CD8-positive, alpha-beta memory T cell (primary cell): ENCODE measurements at regions not wholly inside any gene's neighbourhood (a gene's known extent, or its start where the extent isn't known, plus 50 kb on each side); places are given as distances from the start of the nearest gene placed in this dataset.
"Not testable (repeated sequence)": the region's sequence is repeated elsewhere in the genome, so short reads cannot be mapped to it uniquely, and the experiment has no call there.

ENCODE experiments used
- CTCF ChIA-PET: fragments of 350-600 bp; sonication (Branson Sonifier 250); formaldehyde crosslinking; loops from one replicate; lab custom pipeline; 2021; ENCODE audit warnings: antibody characterized with exemption; lab: Charles Lee
- POLR2A ChIA-PET: fragments of 350-600 bp; sonication (Branson Sonifier 250); formaldehyde crosslinking; loops from one replicate; lab custom pipeline; 2021; ENCODE audit warnings: antibody characterized with exemption; lab: Charles Lee
- DNase-seq, 5 donors: peaks; one replicate each; pipeline versions ENCODE4 v3.0.0 to v3.0.0-alpha.2; 2020 to 2022; ENCODE audit warnings: mixed read lengths in 1 of 5
- H3K27ac ChIP-seq: one replicate; pipeline ENCODE4 v1.7.0; 2013; ENCODE audit warnings: low read depth, mild to moderate bottlenecking, low read length, moderate library complexity
- H3K27me3 ChIP-seq: 2 replicates; pipeline ENCODE4 v1.7.0; 2013; ENCODE audit warnings: low read length, mild to moderate bottlenecking; ENCODE audit not compliant: insufficient read depth, poor library complexity, severe bottlenecking
- H3K36me3 ChIP-seq: 2 replicates; pipeline ENCODE4 v1.7.0; 2013; ENCODE audit warnings: mild to moderate bottlenecking, low read length, moderate library complexity; ENCODE audit not compliant: insufficient read depth
- H3K4me1 ChIP-seq: 2 replicates; pipeline ENCODE4 v1.7.0; 2013; ENCODE audit warnings: mild to moderate bottlenecking, low read length, moderate library complexity; ENCODE audit not compliant: insufficient read depth
- H3K4me3 ChIP-seq: 2 replicates; pipeline ENCODE4 v1.7.0; 2013; ENCODE audit warnings: mild to moderate bottlenecking, low read length
- H3K9me3 ChIP-seq: 2 replicates; pipeline ENCODE4 v1.7.0; 2013; ENCODE audit warnings: mild to moderate bottlenecking, low read length
- H3K27ac Mint-ChIP-seq, 8 donors: one replicate each; pipeline ENCODE4 v1.8.0; 2020 to 2021; ENCODE audit warnings: mixed read lengths in 8 of 8, mild to moderate bottlenecking in 6 of 8, inconsistent platforms in 3 of 8, moderate library complexity in 3 of 8
- H3K27me3 Mint-ChIP-seq, 2 donors: one replicate each; pipeline ENCODE4 v1.8.0; 2020 to 2021; ENCODE audit warnings: mixed read lengths in 2 of 2, mild to moderate bottlenecking in 1 of 2, moderate library complexity in 1 of 2
- H3K36me3 Mint-ChIP-seq, 3 donors: one replicate each; pipeline ENCODE4 v1.8.0; 2020 to 2021; ENCODE audit warnings: mixed read lengths in 3 of 3, inconsistent platforms in 1 of 3, mild to moderate bottlenecking in 1 of 3
- H3K4me1 Mint-ChIP-seq, 3 donors: one replicate each; pipeline ENCODE4 v1.8.0; 2020 to 2021; ENCODE audit warnings: mixed read lengths in 3 of 3, inconsistent platforms in 1 of 3, mild to moderate bottlenecking in 1 of 3
- H3K4me3 Mint-ChIP-seq, 7 donors: one replicate each; pipeline ENCODE4 v1.8.0; 2020 to 2021; ENCODE audit warnings: mixed read lengths in 7 of 7, mild to moderate bottlenecking in 6 of 7, moderate library complexity in 4 of 7, inconsistent platforms in 2 of 7
- H3K9me3 Mint-ChIP-seq, 5 donors: one replicate each; pipeline ENCODE4 v1.8.0; 2020 to 2022; ENCODE audit warnings: mixed read lengths in 5 of 5, mild to moderate bottlenecking in 3 of 5, moderate library complexity in 2 of 5, inconsistent platforms in 1 of 5

DNA sequence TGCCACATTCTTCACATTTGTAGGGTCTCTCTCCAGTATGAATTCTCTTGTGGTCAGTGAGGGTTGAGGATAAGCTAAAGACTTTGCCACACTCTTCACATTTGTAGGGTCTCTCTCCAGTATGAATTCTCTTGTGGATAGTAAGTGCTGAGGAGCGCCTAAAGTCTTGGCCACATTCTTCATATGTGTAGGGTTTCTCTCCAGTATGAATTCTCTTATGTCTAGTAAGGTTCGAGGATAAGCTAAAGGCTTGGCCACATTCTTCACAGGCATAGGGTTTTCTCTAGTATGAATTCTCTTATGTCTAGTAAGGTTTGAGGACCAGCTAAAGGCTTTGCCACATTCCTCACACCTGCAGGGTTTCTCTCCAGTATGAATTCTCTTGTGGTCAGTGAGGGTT is 706.9 kb upstream of the ZNF722 start:
- H3K27me3 ChIP-seq, H3K36me3 ChIP-seq, H3K4me3 Mint-ChIP-seq, H3K9me3 ChIP-seq, CTCF ChIA-PET, H3K4me1 Mint-ChIP-seq, H3K27me3 Mint-ChIP-seq, H3K4me1 ChIP-seq, POLR2A ChIA-PET, H3K36me3 Mint-ChIP-seq, H3K4me3 ChIP-seq, DNase-seq, H3K27ac ChIP-seq, H3K27ac Mint-ChIP-seq: not testable (repeated sequence)
- peaks cover 6 to 15% (median 11%) of the 10 kb centered on the region in 5 donors for H3K9me3 Mint-ChIP-seq

- H3K27me3 Mint-ChIP-seq, H3K4me3 Mint-ChIP-seq, H3K36me3 ChIP-seq, H3K4me3 ChIP-seq, H3K4me1 Mint-ChIP-seq, H3K4me1 ChIP-seq, CTCF ChIA-PET, H3K27ac Mint-ChIP-seq, POLR2A ChIA-PET, H3K36me3 Mint-ChIP-seq, H3K27ac ChIP-seq, H3K27me3 ChIP-seq, H3K9me3 ChIP-seq, H3K9me3 Mint-ChIP-seq: not testable (repeated sequence)
- DNase-seq: peak in 1 of 5 donors; percentile 0
Measured at GRCh38 chr7:63317595-63317994, 681.1 kb upstream of the ZNF722 start.

DNA sequence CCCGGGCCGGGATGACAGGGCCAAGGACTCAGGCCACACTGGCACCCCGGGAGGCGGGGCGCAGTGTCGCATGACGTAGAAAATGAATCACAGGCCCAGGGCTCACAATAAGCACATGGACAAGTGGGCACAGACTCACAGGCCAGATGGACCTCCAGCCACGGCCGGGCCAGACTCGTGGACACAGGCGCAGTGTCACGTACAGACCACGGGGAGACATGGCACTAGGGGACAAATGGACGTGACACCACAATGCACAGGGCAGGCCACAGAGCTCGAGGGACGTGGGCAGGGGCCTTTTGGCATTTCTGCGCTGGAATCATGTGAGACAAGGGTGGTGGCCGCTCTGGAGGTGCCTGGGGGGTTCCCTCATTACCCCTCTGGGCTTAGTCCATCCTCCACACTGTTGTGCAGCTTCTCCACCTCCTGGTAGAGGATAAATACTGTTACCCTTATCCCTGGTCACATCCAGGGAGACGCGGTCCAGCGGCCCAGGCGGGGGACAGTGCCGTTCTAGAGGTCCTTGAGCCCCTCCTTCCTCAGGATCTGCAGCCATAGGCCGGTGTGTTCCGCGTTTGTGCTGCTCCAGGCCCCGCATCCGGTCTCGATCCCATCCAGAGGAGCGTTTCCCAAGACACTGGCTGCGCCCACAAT is 649.8 kb upstream of the ZNF722 start:
- H3K9me3 ChIP-seq, H3K27me3 ChIP-seq, H3K27ac Mint-ChIP-seq, H3K27ac ChIP-seq, H3K27me3 Mint-ChIP-seq, H3K36me3 Mint-ChIP-seq, H3K4me1 ChIP-seq, H3K4me3 ChIP-seq, H3K9me3 Mint-ChIP-seq, CTCF ChIA-PET, H3K4me1 Mint-ChIP-seq, H3K36me3 ChIP-seq, POLR2A ChIA-PET, H3K4me3 Mint-ChIP-seq: not testable (repeated sequence)
- DNase-seq: peak in 2 of 5 donors; percentile 0 to 23

- no peak overlapping the region for H3K4me3 ChIP-seq
- H3K36me3 Mint-ChIP-seq: no peaks in the 10 kb centered on the region
- H3K27ac Mint-ChIP-seq: no peak overlapping the region
- no peaks in the 10 kb centered on the region for H3K27me3 Mint-ChIP-seq
- H3K27ac ChIP-seq: no peak overlapping the region
- no peaks in the 10 kb centered on the region for H3K4me1 ChIP-seq
- POLR2A ChIA-PET: no interaction called here
- no peaks in the 10 kb centered on the region for H3K9me3 ChIP-seq
- no peak overlapping the region for H3K4me3 Mint-ChIP-seq
- H3K27me3 ChIP-seq: no peaks in the 10 kb centered on the region
- H3K4me1 Mint-ChIP-seq: no peaks in the 10 kb centered on the region
- H3K36me3 ChIP-seq: no peaks in the 10 kb centered on the region
- CTCF ChIA-PET: no interaction called here
- DNase-seq: no peak
- H3K9me3 Mint-ChIP-seq: peaks cover 2 to 22% (median 2%) of the 10 kb centered on the region in 5 donors
Measured at GRCh38 chr7:63376873-63377272, 621.8 kb upstream of the ZNF722 start.

GRCh38 chr7:63394139-63394538 is 604.5 kb upstream of the ZNF722 start:
- H3K27ac Mint-ChIP-seq, H3K27ac ChIP-seq, CTCF ChIA-PET, H3K36me3 ChIP-seq, H3K9me3 ChIP-seq, H3K4me1 Mint-ChIP-seq, H3K9me3 Mint-ChIP-seq, H3K4me3 ChIP-seq, DNase-seq, H3K4me3 Mint-ChIP-seq, H3K36me3 Mint-ChIP-seq, H3K4me1 ChIP-seq, H3K27me3 Mint-ChIP-seq, POLR2A ChIA-PET, H3K27me3 ChIP-seq: not testable (repeated sequence)

DNA sequence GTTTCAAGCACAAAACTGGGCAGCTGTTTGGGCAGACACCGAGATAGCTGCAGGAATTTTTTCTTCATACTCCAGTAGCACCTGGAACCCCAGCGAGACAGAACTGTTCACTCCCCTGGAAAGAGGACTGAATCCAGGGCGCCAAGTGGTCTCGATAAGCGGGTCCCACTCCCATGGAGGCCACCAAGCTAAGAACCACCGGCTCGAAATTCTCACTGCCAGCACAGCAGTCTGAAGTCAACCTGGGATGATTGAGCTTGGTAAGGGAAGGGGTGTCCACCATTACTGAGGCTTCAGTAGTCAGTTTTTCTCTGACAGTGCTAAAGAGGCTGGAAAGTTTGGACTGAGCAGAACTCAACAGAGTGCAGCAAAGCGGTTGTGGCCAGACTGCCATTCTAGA is 590.8 kb upstream of the ZNF722 start:
- POLR2A ChIA-PET, H3K27ac Mint-ChIP-seq, H3K36me3 ChIP-seq, H3K4me3 ChIP-seq, H3K36me3 Mint-ChIP-seq, H3K27ac ChIP-seq, DNase-seq, CTCF ChIA-PET, H3K4me1 Mint-ChIP-seq, H3K9me3 Mint-ChIP-seq, H3K9me3 ChIP-seq, H3K27me3 Mint-ChIP-seq, H3K4me1 ChIP-seq, H3K27me3 ChIP-seq, H3K4me3 Mint-ChIP-seq: not testable (repeated sequence)
